Right renal cortex interstitium (tissue), 3 donors: ENCODE measurements at regions not wholly inside any gene's neighbourhood (a gene's known extent, or its start where the extent isn't known, plus 50 kb on each side); places are given as distances from the start of the nearest gene placed in this dataset.

Source experiments
- DNase-seq, 3 donors: peaks; one replicate each; pipeline ENCODE4 v3.0.0-alpha.2; 2013; ENCODE audit warnings: low read depth in 3 of 3, low spot score in 2 of 3

GRCh38 chr6:90835596-90836212 is 248.8 kb upstream of the MAP3K7 start:
- no peak for DNase-seq

GRCh38 chr6:90829311-90829710 is 242.4 kb upstream of the MAP3K7 start:
- DNase-seq, result no peak

GRCh38 chr6:90820436-90820835 is 233.6 kb upstream of the MAP3K7 start:
- no peak for DNase-seq

GRCh38 chr6:90819483-90819882 is 232.6 kb upstream of the MAP3K7 start:
- DNase-seq, result no peak

- no peak for DNase-seq
Observed at GRCh38 chr6:90818163-90818562, 231.3 kb upstream of the MAP3K7 start.

- no peak for DNase-seq
Observed at GRCh38 chr6:90816764-90817163, 229.9 kb upstream of the MAP3K7 start.

GRCh38 chr6:90811596-90812226 is 224.8 kb upstream of the MAP3K7 start:
- no peak for DNase-seq

- no peak for DNase-seq
Observed at GRCh38 chr6:90809035-90809434, 222.2 kb upstream of the MAP3K7 start.

- no peak for DNase-seq
Observed at GRCh38 chr6:90807791-90808701, 221.2 kb upstream of the MAP3K7 start.

- DNase-seq, result no peak
Observed at GRCh38 chr6:90805619-90806155, 218.8 kb upstream of the MAP3K7 start.

- DNase-seq, result no peak
Observed at GRCh38 chr6:90803956-90804355, 217.1 kb upstream of the MAP3K7 start.

- no peak for DNase-seq
Observed at GRCh38 chr6:90795078-90795477, 208.2 kb upstream of the MAP3K7 start.

GRCh38 chr6:90793771-90794170 is 206.9 kb upstream of the MAP3K7 start:
- DNase-seq, result no peak

GRCh38 chr6:90790696-90791095 is 203.8 kb upstream of the MAP3K7 start:
- DNase-seq, result no peak

- DNase-seq, result peak in 1 of 3 donors; percentile 27
Observed at GRCh38 chr6:90790058-90790457, 203.2 kb upstream of the MAP3K7 start.

GRCh38 chr6:90788781-90789180 is 201.9 kb upstream of the MAP3K7 start:
- DNase-seq, result no peak

- no peak for DNase-seq
Observed at GRCh38 chr6:90787446-90787845, 200.6 kb upstream of the MAP3K7 start.

- no peak for DNase-seq
Observed at GRCh38 chr6:90780778-90781177, 193.9 kb upstream of the MAP3K7 start.

GRCh38 chr6:90780141-90780540 is 193.3 kb upstream of the MAP3K7 start:
- DNase-seq, result no peak

- no peak for DNase-seq
Observed at GRCh38 chr6:90778417-90779203, 191.7 kb upstream of the MAP3K7 start.

GRCh38 chr6:90770778-90771177 is 183.9 kb upstream of the MAP3K7 start:
- DNase-seq, result no peak
